Fibroblast of peridontal ligament (primary cell): ENCODE measurements at regions not wholly inside any gene's neighbourhood (a gene's known extent, or its start where the extent isn't known, plus 50 kb on each side); places are given as distances from the start of the nearest gene placed in this dataset.
"Not testable (repeated sequence)": the region's sequence is repeated elsewhere in the genome, so short reads cannot be mapped to it uniquely, and the experiment has no call there.

Experiments
- DNase-seq: peaks from one replicate; pipeline ENCODE4 v3.0.0-alpha.2; 2010; ENCODE audit errors: extremely low read depth

DNA sequence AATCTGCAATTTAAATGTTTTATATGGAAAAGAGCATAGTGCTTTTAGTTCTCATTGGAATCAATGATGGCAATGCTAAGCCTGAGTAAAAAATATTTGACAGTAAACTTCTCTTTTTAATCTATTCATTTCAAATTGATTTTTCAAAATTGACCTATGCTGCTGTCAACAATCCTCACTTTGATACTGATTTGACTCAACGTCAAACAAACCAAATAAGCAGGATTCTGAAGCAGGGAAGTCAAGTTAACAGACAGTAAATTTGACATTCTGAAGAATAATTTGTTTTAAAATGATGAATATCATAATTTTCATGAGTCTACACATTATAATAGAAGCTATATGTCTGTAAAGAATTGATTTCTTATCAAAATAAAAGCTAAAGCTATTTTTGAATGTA lies 1053.1 kb downstream of the DIPK2A start:
- no peak for DNase-seq

DNA sequence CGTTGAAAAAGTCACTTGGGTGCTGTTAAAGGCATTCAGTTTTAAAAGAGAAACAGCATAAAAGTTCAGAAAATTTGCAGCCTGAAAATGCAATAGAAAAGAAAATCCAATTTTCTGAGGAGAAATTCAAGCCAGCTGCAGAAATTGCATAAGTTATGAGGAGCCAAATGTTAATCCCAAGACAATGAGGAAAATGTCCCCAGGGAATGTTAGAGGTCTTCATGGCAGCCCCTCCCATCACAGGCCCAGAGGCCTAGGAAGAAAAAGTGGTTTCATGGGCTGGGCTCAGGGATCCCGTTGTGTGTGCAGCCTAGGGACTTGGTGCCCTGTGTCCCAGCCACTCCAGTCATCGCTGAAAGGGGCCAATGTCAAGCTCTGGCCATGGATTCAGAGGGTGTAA lies 1055.6 kb downstream of the DIPK2A start:
- DNase-seq, result not testable (repeated sequence)

- DNase-seq, result no peak
Measured at GRCh38 chr3:145032791-145033190, 1061.2 kb downstream of the DIPK2A start.

GRCh38 chr3:145035682-145036081 lies 1064.1 kb downstream of the DIPK2A start:
- no peak for DNase-seq

DNA sequence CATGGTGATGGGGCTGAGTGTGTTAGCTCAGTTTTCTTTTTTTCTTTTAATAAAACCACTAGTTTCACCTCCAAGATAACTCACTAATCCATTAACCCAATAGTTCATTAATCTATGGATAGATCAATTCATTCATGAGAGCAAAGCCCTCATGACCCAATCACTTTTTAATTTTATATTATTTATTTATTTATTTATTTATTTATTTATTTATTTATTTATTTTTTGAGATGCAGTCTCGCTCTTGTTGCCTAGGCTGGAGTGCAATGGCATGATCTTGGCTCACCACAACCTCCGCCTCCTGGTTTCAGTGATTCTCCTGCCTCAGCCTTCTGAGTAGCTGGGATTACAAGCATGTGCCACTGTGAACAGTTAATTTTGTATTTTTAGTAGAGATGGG lies 1082.4 kb downstream of the DIPK2A start:
- not testable (repeated sequence) for DNase-seq

DNA sequence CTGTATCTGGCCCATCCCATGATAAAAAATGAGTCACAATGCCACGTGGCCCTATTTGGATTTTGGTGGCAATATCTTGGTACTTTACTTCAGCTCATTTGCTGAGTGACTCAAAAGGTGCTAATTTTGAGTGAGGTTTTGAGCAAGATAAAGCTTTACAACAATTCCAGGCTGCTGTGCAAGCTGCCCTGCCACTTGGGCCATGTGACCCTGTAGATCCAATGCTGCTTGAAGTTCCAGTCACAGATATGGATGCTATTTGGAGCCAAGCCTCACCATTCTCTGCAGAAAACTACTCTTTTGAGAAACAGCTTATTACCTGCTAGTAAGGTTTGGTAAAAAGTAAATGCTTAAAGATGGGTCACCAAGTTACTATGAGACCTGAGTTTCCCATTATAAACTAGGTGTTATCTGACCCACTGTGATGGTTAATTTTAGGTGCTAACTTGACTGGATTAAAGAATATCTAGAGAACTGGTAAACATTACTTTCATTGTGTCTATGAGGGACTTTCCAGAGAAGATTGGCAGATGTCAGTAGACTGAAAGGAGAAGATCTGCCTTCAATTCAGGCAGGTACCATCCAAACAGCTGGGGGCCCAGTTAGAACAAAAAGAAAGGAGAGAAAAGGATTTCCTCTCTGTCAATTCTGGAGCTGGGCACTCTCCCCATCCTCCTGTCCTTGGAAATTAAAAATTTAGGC lies 1083.9 kb downstream of the DIPK2A start:
- DNase-seq, result no peak

DNA sequence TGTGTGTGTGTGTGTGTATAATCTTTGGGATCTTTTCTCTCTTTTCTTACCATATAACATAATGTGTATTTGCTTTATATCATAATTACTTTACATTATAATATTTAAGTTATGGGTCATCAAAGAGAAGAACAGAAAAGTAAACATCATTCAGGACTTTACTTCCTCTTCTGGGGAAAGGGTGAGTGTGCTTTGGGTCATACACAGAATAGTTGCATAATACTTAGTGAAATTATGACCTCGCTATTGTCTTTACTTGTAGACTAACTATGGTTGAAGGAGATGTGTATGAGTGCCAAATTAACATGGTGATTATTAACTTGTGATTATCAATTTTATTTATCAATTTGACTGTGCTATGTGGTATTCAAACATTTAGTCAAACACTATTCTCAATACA lies 1086.9 kb downstream of the DIPK2A start:
- DNase-seq, result no peak

- no peak for DNase-seq
Measured at GRCh38 chr3:145063616-145064015, 1092.0 kb downstream of the DIPK2A start.

GRCh38 chr3:145070795-145071194 lies 1090.2 kb downstream of the PLOD2 start:
- no peak for DNase-seq

DNA sequence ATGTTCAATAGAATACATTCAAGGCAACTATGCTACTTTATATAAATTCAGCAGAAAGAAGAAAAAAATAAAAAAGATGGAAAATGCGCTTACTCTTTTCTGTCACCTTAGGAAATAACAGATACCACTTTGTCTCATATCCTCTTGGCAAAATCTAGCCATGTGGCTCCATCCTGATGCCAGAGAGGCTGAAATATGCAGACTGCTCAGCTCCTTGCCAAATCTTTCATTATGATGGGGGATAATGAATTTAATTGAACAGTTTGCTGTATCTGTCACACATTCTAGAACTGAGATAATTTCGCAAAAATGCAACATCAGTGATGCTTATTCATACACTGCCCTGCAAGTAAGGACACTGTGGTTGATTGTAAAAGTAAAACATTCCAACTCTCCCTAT lies 1081.5 kb downstream of the PLOD2 start:
- no peak for DNase-seq

DNA sequence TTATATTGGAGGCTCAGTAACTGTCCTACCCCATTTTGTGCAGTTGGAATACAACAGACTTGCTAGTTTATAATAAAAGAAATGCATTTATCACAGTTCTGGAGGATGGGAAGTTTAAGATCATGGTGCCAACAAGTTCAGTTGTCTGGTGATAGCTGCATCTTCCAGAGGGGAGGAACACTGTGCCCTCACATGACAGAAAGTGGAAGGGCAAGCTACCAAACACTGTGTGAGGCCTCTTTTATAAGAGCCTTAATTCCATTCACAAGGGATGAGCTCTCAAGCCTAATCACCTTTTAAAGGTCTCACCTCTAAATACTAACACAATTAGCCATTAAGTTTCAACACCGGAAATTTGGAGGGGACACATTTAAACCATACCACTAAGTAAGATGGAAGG lies 1073.9 kb downstream of the PLOD2 start:
- DNase-seq, result no peak

DNA sequence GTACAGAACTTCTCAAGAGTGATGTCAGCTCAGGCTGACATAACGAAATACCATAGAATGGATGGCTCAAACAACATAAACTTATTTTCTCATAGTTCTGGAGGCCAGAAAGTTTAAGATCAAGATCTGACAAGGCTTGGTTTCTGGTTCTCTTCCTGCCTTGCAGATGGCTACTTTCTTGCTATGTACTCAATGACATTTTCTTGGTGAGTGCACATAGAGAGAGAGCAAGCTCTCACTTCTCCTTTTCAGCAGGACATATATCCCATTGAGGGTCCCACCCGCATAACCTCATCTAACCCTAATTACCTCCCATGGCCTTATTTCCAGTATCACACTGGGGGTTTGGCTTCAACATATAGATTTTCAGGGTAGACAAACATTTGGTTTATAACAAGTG lies 1072.1 kb downstream of the PLOD2 start:
- no peak for DNase-seq

DNA sequence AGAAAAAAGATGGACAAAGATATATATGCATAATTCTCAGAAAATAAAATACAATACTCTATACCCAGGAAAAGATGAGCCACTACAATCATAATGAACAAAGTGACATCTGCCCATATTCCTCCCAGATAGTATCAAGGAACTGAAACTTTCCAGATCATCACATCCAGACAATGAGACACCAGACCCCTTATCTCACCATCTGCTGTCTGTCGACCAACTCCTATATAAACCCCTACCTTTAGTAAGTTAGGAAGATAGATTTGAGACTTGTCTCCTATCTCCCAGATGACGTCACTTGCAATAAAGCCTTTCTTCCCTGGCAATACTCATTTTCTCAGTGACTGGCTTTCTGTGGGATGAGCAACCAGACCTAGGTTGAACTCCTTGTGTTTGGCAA lies 1071.6 kb downstream of the PLOD2 start:
- DNase-seq, result no peak

- peak; percentile 51 for DNase-seq
Measured at GRCh38 chr3:145094355-145094941, 1066.5 kb downstream of the PLOD2 start.

DNA sequence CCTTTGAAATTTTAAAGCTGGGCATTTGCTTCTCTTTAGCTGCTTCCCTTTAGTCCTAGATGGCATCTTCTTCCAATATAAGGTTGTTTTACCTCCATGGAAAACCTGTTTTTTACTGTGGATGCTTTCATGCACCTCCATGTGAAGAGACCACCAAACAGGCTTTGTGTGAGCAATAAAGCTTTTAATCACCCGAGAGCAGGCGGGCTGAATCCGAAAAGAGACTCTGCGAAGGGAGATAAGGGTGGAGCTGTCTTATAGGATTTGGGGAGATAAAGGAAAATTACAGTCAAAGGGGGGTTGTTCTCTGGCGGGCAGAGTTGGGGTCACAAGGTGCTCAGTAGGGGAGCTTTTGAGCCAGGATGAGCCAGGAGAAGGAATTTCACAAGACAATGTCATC lies 1049.8 kb downstream of the PLOD2 start:
- DNase-seq, result not testable (repeated sequence)

DNA sequence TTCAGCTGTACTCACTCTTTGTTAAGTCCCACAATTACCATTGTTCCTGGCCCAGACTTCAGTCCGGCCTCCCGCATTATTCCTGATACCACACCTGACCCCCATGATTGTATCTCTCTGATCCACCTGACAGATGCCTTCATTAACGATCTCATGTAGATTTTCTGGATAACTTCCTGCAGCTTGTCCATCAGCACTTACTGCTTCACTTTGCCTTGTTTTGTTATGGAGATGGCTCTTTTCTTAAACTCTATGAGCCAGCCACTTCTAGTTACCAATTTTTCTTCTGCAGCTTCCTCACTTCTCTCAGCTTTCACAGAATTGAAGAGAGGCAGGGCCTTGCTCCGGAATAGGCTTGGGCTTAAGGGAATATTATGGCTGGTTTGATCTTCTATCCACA lies 1044.2 kb downstream of the PLOD2 start:
- no peak for DNase-seq

GRCh38 chr3:145118303-145118702 lies 1042.7 kb downstream of the PLOD2 start:
- DNase-seq, result no peak

GRCh38 chr3:145124900-145125678 lies 1035.9 kb downstream of the PLOD2 start:
- peak; percentile 2 for DNase-seq

- DNase-seq, result no peak
Measured at GRCh38 chr3:145133281-145133680, 1027.7 kb downstream of the PLOD2 start.

GRCh38 chr3:145134738-145135137 lies 1026.2 kb downstream of the PLOD2 start:
- no peak for DNase-seq

GRCh38 chr3:145144361-145144760 lies 1016.6 kb downstream of the PLOD2 start:
- no peak for DNase-seq

GRCh38 chr3:145145461-145145860 lies 1015.5 kb downstream of the PLOD2 start:
- DNase-seq, result no peak

DNA sequence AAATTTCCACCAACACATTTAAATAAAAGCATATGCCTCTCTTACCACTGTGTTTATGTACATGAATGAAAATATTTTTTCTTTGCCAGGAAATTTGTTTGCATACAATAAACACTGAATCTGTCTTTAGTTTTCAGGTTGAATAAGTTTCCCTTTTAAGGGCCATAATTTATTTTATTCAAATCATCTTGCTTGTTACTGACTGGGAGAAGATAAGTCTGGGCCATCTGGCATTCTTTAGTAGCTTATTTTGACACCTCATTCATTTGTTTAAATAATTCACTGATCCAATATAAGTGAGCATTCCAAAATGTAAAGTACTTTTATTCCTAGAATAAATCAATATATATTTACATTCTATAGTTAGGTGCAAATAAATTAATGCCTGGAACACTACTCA lies 1001.3 kb downstream of the PLOD2 start:
- no peak for DNase-seq
